ENCODE measurements at regions not wholly inside any gene's neighbourhood (a gene's known extent, or its start where the extent isn't known, plus 50 kb on each side); places are given as distances from the start of the nearest gene placed in this dataset.
"Not testable (repeated sequence)": the region's sequence is repeated elsewhere in the genome, so short reads cannot be mapped to it uniquely, and the experiment has no call there.

- Mint-ChIP-seq H3K4me1 (ENCODE audit: low read depth) (no peaks in the 10 kb centered on the region), H3K27me3 (ENCODE audit: low read depth) (no peaks in the 10 kb centered on the region), H3K4me3 (no peak overlapping the region), H3K9me3 (peaks cover 24% of the 10 kb centered on the region), H3K36me3 (ENCODE audit: low read depth) (no peaks in the 10 kb centered on the region), H3K27ac (no peak overlapping the region)
- CTCF ChIA-PET: no interaction called here
- intact Hi-C loops (cut with micrococcal nuclease): no loop called here
- no peak for DNase-seq
Measured at GRCh38 chr16:63426275-63426870, 1390.1 kb upstream of the CDH8 start.

GRCh38 chr16:63422715-63423114 is 1386.5 kb upstream of the CDH8 start:
- H3K9me3 Mint-ChIP-seq: peaks cover 19% of the 10 kb centered on the region
- CTCF ChIA-PET: no interaction called here
- no peak overlapping the region for H3K27ac Mint-ChIP-seq
- intact Hi-C loops (cut with micrococcal nuclease): no loop called here
- no peak overlapping the region for H3K4me3 Mint-ChIP-seq
- DNase-seq: no peak
- H3K4me1 Mint-ChIP-seq (ENCODE audit: low read depth): no peaks in the 10 kb centered on the region
- H3K36me3 Mint-ChIP-seq (ENCODE audit: low read depth): no peaks in the 10 kb centered on the region
- no peaks in the 10 kb centered on the region for H3K27me3 Mint-ChIP-seq (ENCODE audit: low read depth)

- Mint-ChIP-seq H3K4me1 (ENCODE audit: low read depth) (no peaks in the 10 kb centered on the region), H3K27ac (no peak overlapping the region), H3K27me3 (ENCODE audit: low read depth) (no peaks in the 10 kb centered on the region), H3K4me3 (no peak overlapping the region), H3K9me3 (peaks cover 12% of the 10 kb centered on the region), H3K36me3 (ENCODE audit: low read depth) (no peaks in the 10 kb centered on the region)
- intact Hi-C loops (cut with micrococcal nuclease): no loop called here
- CTCF ChIA-PET: no interaction called here
- DNase-seq: no peak
Measured at GRCh38 chr16:63416712-63417111, 1380.5 kb upstream of the CDH8 start.

- Mint-ChIP-seq H3K4me1 (ENCODE audit: low read depth) (no peaks in the 10 kb centered on the region), H3K27ac (no peak overlapping the region), H3K36me3 (ENCODE audit: low read depth) (no peaks in the 10 kb centered on the region), H3K9me3 (peaks cover 12% of the 10 kb centered on the region), H3K4me3 (no peak overlapping the region), H3K27me3 (ENCODE audit: low read depth) (no peaks in the 10 kb centered on the region)
- no peak for DNase-seq
- CTCF ChIA-PET: no interaction called here
- intact Hi-C loops (cut with micrococcal nuclease): no loop called here
Measured at GRCh38 chr16:63415014-63415413, 1378.8 kb upstream of the CDH8 start.

- no peak for DNase-seq
- intact Hi-C loops (cut with micrococcal nuclease): no loop called here
- Mint-ChIP-seq H3K36me3 (ENCODE audit: low read depth) (no peaks in the 10 kb centered on the region), H3K27ac (no peak overlapping the region), H3K9me3 (peaks cover 1% of the 10 kb centered on the region), H3K4me1 (ENCODE audit: low read depth) (no peaks in the 10 kb centered on the region), H3K27me3 (ENCODE audit: low read depth) (no peaks in the 10 kb centered on the region), H3K4me3 (no peak overlapping the region)
- CTCF ChIA-PET: no interaction called here
Measured at GRCh38 chr16:63410594-63410993, 1374.4 kb upstream of the CDH8 start.

GRCh38 chr16:63403792-63404191 is 1367.6 kb upstream of the CDH8 start:
- no peaks in the 10 kb centered on the region for H3K4me1 Mint-ChIP-seq (ENCODE audit: low read depth)
- CTCF ChIA-PET: no interaction called here
- H3K27ac Mint-ChIP-seq: no peak overlapping the region
- no peak for DNase-seq
- intact Hi-C loops (cut with micrococcal nuclease): no loop called here
- no peaks in the 10 kb centered on the region for H3K36me3 Mint-ChIP-seq (ENCODE audit: low read depth)
- peaks cover 10% of the 10 kb centered on the region for H3K9me3 Mint-ChIP-seq
- no peaks in the 10 kb centered on the region for H3K27me3 Mint-ChIP-seq (ENCODE audit: low read depth)
- no peak overlapping the region for H3K4me3 Mint-ChIP-seq

GRCh38 chr16:63388277-63388676 is 1352.0 kb upstream of the CDH8 start:
- H3K27ac Mint-ChIP-seq; DNase-seq; CTCF ChIA-PET; H3K27me3 Mint-ChIP-seq (ENCODE audit: low read depth); H3K4me1 Mint-ChIP-seq (ENCODE audit: low read depth); H3K9me3 Mint-ChIP-seq; H3K36me3 Mint-ChIP-seq (ENCODE audit: low read depth); intact Hi-C loops (cut with micrococcal nuclease); H3K4me3 Mint-ChIP-seq: not testable (repeated sequence)

GRCh38 chr16:63385714-63386432 is 1349.6 kb upstream of the CDH8 start:
- no peak for DNase-seq
- Mint-ChIP-seq H3K4me3 (no peak overlapping the region), H3K9me3 (peaks cover 9% of the 10 kb centered on the region), H3K36me3 (ENCODE audit: low read depth) (no peaks in the 10 kb centered on the region), H3K27ac (no peak overlapping the region), H3K4me1 (ENCODE audit: low read depth) (no peaks in the 10 kb centered on the region), H3K27me3 (ENCODE audit: low read depth) (no peaks in the 10 kb centered on the region)
- CTCF ChIA-PET: no interaction called here
- intact Hi-C loops (cut with micrococcal nuclease): no loop called here

GRCh38 chr16:63373744-63374143 is 1337.5 kb upstream of the CDH8 start:
- H3K9me3 Mint-ChIP-seq: peaks cover 12% of the 10 kb centered on the region
- no peak overlapping the region for H3K27ac Mint-ChIP-seq
- no peaks in the 10 kb centered on the region for H3K27me3 Mint-ChIP-seq (ENCODE audit: low read depth)
- H3K4me1 Mint-ChIP-seq (ENCODE audit: low read depth): no peaks in the 10 kb centered on the region
- CTCF ChIA-PET: no interaction called here
- DNase-seq: no peak
- no peak overlapping the region for H3K4me3 Mint-ChIP-seq
- intact Hi-C loops (cut with micrococcal nuclease): no loop called here
- H3K36me3 Mint-ChIP-seq (ENCODE audit: low read depth): no peaks in the 10 kb centered on the region

GRCh38 chr16:63372815-63373214 is 1336.6 kb upstream of the CDH8 start:
- CTCF ChIA-PET: no interaction called here
- peaks cover 12% of the 10 kb centered on the region for H3K9me3 Mint-ChIP-seq
- H3K27me3 Mint-ChIP-seq (ENCODE audit: low read depth): no peaks in the 10 kb centered on the region
- no peak overlapping the region for H3K27ac Mint-ChIP-seq
- no peaks in the 10 kb centered on the region for H3K4me1 Mint-ChIP-seq (ENCODE audit: low read depth)
- intact Hi-C loops (cut with micrococcal nuclease): no loop called here
- no peaks in the 10 kb centered on the region for H3K36me3 Mint-ChIP-seq (ENCODE audit: low read depth)
- DNase-seq: no peak
- no peak overlapping the region for H3K4me3 Mint-ChIP-seq

GRCh38 chr16:63372283-63372682 is 1336.0 kb upstream of the CDH8 start:
- no peak for DNase-seq
- no peak overlapping the region for H3K27ac Mint-ChIP-seq
- H3K4me1 Mint-ChIP-seq (ENCODE audit: low read depth): no peaks in the 10 kb centered on the region
- intact Hi-C loops (cut with micrococcal nuclease): no loop called here
- H3K4me3 Mint-ChIP-seq: no peak overlapping the region
- peaks cover 12% of the 10 kb centered on the region for H3K9me3 Mint-ChIP-seq
- CTCF ChIA-PET: no interaction called here
- no peaks in the 10 kb centered on the region for H3K36me3 Mint-ChIP-seq (ENCODE audit: low read depth)
- no peaks in the 10 kb centered on the region for H3K27me3 Mint-ChIP-seq (ENCODE audit: low read depth)

GRCh38 chr16:63365649-63366304 is 1329.5 kb upstream of the CDH8 start:
- CTCF ChIA-PET: no interaction called here
- Mint-ChIP-seq H3K9me3 (peaks cover 14% of the 10 kb centered on the region), H3K27me3 (ENCODE audit: low read depth) (no peaks in the 10 kb centered on the region), H3K36me3 (ENCODE audit: low read depth) (no peaks in the 10 kb centered on the region), H3K4me1 (ENCODE audit: low read depth) (no peaks in the 10 kb centered on the region), H3K27ac (no peak overlapping the region), H3K4me3 (no peak overlapping the region)
- intact Hi-C loops (cut with micrococcal nuclease): no loop called here
- DNase-seq: no peak

GRCh38 chr16:63363738-63364137 is 1327.5 kb upstream of the CDH8 start:
- DNase-seq: no peak
- no peaks in the 10 kb centered on the region for H3K4me1 Mint-ChIP-seq (ENCODE audit: low read depth)
- intact Hi-C loops (cut with micrococcal nuclease): no loop called here
- CTCF ChIA-PET: no interaction called here
- H3K9me3 Mint-ChIP-seq: peaks cover 11% of the 10 kb centered on the region
- H3K36me3 Mint-ChIP-seq (ENCODE audit: low read depth): no peaks in the 10 kb centered on the region
- no peak overlapping the region for H3K27ac Mint-ChIP-seq
- H3K4me3 Mint-ChIP-seq: no peak overlapping the region
- H3K27me3 Mint-ChIP-seq (ENCODE audit: low read depth): no peaks in the 10 kb centered on the region
